ENCODE measurements at regions not wholly inside any gene's neighbourhood (a gene's known extent, or its start where the extent isn't known, plus 50 kb on each side); places are given as distances from the start of the nearest gene placed in this dataset.

DNA sequence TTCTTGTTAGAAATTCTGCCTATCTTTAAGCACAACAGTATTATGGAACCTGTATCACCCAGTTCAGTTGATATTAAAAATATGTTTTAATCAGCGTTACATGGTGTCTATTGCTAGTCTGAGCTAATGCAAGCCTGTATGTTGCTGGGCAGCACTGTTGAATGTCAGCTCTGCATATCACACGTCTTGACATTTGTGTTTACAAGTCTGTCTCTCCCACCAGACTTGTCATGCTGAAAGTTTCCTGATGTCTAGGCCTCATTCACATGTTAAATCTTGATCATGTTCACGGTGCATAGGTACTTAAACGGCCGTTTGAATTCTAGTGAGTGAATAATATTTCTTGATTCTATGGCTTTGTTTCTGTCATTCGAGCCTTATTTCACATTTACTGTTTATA is 385.0 kb downstream of the SOCS6 start:
- TF ChIP-seq, protein P1, sequence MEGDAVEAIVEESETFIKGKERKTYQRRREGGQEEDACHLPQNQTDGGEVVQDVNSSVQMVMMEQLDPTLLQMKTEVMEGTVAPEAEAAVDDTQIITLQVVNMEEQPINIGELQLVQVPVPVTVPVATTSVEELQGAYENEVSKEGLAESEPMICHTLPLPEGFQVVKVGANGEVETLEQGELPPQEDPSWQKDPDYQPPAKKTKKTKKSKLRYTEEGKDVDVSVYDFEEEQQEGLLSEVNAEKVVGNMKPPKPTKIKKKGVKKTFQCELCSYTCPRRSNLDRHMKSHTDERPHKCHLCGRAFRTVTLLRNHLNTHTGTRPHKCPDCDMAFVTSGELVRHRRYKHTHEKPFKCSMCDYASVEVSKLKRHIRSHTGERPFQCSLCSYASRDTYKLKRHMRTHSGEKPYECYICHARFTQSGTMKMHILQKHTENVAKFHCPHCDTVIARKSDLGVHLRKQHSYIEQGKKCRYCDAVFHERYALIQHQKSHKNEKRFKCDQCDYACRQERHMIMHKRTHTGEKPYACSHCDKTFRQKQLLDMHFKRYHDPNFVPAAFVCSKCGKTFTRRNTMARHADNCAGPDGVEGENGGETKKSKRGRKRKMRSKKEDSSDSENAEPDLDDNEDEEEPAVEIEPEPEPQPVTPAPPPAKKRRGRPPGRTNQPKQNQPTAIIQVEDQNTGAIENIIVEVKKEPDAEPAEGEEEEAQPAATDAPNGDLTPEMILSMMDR (IDR thresholded peaks at IDR 0.05; ENCODE audit: insufficient read depth, low read length, missing control alignments), result no peak
- no peak overlapping the region for H3K4me3 ChIP-seq (ENCODE audit: low read depth, low read length)
- POLR2A ChIA-PET, result no interaction called here
- no peak for DNase-seq (ENCODE audit: low read depth, low spot score)
- CTCF ChIA-PET, result no interaction called here

DNA sequence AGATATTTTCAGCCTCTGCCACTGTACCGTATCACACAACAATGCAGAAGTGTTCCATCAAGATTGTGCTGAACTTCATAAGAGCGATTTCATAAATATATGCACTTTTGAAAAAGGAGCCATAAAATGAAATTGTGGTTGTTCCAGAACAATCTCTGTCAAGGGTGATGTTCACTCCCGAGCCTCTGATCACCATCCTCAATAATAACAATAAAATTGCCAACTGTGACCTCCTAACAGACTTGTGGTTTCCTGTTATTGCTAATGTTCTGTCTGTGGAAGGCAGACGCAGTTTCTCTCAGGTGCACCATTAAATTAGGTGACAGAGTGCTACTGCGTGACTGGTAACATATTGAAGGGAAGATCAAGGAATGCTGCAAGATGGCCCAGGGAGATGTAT is 383.7 kb downstream of the SOCS6 start:
- DNase-seq (ENCODE audit: low read depth, low spot score), result no peak
- CTCF ChIA-PET, result no interaction called here
- no peak overlapping the region for H3K4me3 ChIP-seq (ENCODE audit: low read depth, low read length)
- TF ChIP-seq, protein P1 (IDR thresholded peaks at IDR 0.05; ENCODE audit: insufficient read depth, low read length, missing control alignments), result no peak
- POLR2A ChIA-PET, result no interaction called here

DNA sequence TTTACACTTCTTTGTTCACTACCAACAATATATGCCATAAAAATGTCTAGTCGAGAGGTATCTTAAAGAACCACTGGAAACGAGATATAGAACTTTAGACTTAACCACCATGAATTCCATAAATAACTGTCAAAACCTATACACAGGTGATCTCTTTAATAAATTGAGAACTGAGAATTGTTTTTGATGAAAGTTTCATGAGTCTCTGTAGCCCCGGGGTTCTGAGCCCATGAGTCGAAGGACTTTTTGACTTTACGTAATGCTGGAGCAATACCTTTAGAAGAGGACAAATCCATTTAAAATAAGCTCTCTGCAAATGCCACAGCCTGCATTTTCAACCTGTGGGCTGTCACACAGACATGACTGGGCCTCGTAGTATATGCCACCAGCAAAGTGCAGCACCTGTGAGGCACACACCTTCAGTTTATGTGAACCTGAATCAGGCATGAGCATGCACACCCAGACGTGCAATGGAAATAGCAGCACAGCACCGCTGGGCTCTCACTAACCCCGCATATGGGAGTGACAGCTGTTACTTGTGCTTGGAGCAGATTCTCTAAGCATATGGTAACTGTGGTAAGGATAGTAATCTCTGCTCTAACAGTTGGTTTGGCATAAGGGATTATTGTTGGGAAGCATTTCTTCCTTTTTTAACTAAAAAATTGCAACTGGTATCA is 383.2 kb downstream of the SOCS6 start:
- DNase-seq (ENCODE audit: low read depth, low spot score), result no peak
- POLR2A ChIA-PET, result no interaction called here
- H3K4me3 ChIP-seq (ENCODE audit: low read depth, low read length), result no peak overlapping the region
- CTCF ChIA-PET, result no interaction called here
- TF ChIP-seq, protein P1 (IDR thresholded peaks at IDR 0.05; ENCODE audit: insufficient read depth, low read length, missing control alignments), result no peak

DNA sequence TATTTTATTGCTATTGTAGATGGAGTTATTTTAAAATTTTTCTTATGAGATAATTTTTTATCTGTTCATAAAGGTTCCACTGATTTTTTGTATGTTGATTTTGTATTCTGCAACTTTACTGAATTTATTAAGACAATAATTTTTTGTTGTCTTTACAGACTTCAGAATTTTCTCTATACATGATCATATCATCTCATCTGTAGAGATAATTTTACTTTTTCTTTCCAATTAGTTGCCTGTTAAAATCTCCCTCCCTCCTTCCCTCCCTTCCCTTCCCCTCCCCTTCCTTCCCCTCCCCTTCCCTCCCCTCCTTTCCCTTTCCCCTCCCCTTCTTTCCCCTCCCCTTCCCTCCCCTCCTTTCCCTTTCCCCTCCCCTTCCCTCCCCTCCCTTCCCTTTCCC is 378.1 kb downstream of the SOCS6 start:
- TF ChIP-seq, protein P1 (IDR thresholded peaks at IDR 0.05; ENCODE audit: insufficient read depth, low read length, missing control alignments), result no peak
- no peak overlapping the region for H3K4me3 ChIP-seq (ENCODE audit: low read depth, low read length)
- POLR2A ChIA-PET, result no interaction called here
- DNase-seq (ENCODE audit: low read depth, low spot score), result no peak
- CTCF ChIA-PET, result no interaction called here

DNA sequence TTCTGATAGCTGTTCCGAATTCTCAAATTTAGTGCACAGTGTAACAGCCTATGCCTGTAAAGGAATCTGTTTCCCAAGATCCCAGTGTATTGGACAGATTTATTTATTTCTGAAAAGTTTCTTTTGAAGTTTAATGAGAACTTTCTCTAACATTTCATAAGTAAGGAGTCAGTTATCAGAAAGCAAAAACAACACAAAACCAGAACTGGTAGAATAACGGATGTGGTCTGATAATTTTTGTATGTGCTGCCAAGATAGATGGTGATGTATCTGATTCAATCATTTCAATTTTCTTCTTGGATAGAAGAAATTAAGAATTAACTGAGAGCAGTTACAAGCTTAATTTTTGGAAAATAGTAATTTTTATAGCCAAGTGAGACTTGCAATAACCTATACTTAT is 374.3 kb downstream of the SOCS6 start:
- H3K4me3 ChIP-seq (ENCODE audit: low read depth, low read length), result no peak overlapping the region
- TF ChIP-seq, protein P1 (IDR thresholded peaks at IDR 0.05; ENCODE audit: insufficient read depth, low read length, missing control alignments), result no peak
- ChIA-PET POLR2A (no interaction called here), CTCF (no interaction called here)
- no peak for DNase-seq (ENCODE audit: low read depth, low spot score)

DNA sequence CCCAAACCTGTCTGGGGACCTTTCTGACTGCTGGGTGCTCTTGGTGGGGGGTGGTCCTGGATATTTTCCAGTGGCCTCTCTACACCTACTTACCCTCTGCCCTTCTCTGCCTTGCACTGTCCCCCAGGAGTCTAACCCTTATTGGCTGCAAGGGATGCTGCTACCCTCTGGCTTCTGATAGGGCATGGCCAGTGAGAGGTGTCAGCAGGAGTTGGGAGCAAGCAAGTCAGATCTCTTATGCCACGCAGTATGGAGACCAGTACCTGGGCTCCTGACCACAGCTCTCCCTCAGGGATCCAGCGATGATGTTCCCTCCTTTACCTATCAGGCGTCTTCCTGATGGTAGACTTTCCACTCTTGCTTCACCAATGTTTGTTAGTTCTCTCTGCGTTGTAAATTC is 373.7 kb downstream of the SOCS6 start:
- no peak overlapping the region for H3K4me3 ChIP-seq (ENCODE audit: low read depth, low read length)
- ChIA-PET CTCF (no interaction called here), POLR2A (no interaction called here)
- TF ChIP-seq, protein P1 (IDR thresholded peaks at IDR 0.05; ENCODE audit: insufficient read depth, low read length, missing control alignments), result no peak
- DNase-seq (ENCODE audit: low read depth, low spot score), result no peak

Measured in AG04449 (cell line).